NCI-H2227 (cell line): ENCODE measurements at regions not wholly inside any gene's neighbourhood (a gene's known extent, or its start where the extent isn't known, plus 50 kb on each side); places are given as distances from the start of the nearest gene placed in this dataset.

Source experiments
- DNase-seq: peaks from one replicate; lab custom pipeline; 2025; ENCODE audit not compliant: unreplicated experiment; lab: John Stamatoyannopoulos, UW

DNA sequence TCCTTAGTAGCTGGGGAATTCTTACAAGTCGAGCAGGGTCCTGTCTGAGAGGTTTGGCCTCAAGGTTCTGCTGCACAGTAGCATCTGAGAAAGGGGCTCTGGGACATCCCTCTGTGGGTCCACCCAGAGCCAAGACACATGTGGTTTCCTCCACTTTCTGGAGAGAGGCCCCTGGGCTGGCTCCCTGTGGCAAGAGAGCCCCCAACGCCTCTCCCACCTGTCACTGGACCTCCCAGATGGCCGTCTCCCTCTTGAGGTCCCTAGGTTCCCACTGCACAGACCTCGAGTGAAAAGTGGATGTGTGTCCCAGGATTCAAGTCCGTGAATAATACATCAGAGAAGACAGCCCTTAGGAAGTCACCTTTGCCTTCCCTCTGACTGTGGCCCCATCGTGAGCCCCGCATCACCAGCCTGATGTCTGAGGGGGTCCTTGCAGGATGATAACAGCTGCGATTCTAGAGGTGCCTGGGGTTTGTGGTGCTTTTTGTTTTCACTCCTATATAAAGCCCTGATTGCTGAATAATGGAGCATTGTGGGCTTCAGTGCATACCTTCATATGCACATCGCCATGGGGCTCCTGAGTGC lies 319.0 kb downstream of the GLRX3 start:
- DNase-seq, result no peak

GRCh38 chr10:130455791-130456190 lies 319.6 kb downstream of the GLRX3 start:
- no peak for DNase-seq

GRCh38 chr10:130456616-130457015 lies 320.4 kb downstream of the GLRX3 start:
- no peak for DNase-seq

- no peak for DNase-seq
Observed at GRCh38 chr10:130458509-130458908, 322.3 kb downstream of the GLRX3 start.

- no peak for DNase-seq
Observed at GRCh38 chr10:130459011-130459410, 322.8 kb downstream of the GLRX3 start.

DNA sequence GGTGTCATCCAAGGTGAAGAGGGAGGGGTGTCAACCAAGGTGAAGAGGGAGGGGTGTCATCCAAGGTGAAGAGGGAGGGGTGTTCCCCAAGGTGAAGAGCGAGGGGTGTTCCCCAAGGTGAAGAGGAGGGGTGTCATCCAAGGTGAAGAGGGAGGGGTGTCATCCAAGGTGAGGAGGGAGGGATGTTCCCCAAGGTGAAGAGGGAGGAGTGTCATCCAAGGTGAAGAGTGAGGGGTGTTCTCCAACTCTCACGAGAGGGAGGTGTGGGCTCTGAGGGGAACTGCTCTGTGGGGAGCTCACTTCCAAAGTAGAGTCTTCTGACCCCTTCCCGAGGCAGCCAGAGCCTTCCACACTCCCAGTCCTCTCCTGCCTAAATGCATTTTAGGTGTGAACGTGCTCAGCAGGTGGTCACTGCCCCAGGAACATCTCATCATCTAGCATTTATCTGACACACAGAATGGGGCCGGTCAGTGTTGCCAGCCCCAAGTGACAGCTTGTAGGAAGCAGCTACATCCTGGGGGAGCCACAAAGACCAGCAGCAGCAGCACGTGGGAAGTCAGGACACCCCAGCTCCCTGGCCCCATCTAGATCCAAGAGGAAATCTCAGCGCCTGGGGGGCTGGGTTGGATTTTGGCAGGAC lies 323.8 kb downstream of the GLRX3 start:
- DNase-seq, result no peak

- DNase-seq, result no peak
Observed at GRCh38 chr10:130461631-130462030, 325.4 kb downstream of the GLRX3 start.

DNA sequence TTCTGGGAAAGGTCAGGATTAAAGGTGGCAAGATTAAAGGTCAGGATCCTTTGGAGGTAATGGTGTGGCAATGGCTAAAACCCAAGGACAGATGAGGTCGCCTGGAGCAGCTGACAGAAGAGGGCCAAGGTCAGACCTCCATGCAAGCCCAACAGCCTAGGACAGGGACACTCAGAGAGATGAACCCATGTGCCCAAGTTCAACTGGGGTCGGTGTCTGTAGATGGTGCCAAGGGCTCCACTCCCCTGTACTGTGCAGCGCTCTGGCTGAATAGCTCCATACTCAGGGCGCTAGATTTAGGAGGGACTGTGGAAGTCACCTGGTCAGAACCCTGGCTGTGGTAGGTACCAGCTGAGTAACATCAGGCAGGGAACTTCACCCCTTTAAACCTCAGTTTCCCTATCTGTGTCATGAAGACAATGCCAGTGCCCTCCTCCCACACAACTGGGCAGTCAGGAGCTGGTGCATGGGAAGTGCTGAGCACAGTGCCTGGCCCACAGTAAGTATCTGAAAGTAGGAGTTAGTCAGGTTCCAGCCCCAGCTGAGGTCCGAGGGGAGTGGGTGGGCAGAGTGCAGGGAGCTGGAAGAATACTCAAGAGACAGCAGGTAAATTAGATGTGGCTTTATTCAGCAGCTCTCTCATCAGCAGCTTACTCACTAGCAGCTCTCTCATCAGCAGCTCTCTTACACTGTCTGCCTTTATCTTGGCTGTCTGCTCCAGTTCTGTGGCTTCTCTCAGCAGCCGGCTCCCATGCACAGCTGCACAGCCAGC lies 327.1 kb downstream of the GLRX3 start:
- no peak for DNase-seq

DNA sequence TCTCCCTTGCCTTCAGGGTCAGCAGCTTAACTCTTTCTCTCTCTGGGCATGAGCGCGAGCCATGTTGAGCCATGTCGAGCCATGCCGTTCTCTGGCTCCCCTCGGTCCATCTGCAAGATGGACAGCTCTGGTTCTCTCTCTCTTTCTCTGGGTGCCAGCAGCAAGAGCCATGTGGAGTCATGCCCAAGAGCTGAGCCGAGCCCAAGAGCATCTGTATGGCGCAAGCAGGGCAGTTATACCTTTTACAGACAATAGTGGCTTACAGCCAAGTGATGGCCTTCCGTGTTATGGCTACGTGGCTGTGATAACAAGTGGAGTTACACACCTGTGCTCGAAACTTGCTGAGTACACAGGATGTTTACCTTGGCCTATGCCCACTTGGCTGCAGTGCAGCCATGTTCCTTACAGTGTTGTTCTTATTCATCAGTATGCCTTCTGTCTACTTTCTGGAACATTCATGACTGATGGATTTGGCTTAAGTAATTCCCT lies 327.7 kb downstream of the GLRX3 start:
- DNase-seq, result no peak

GRCh38 chr10:130464426-130464825 lies 328.2 kb downstream of the GLRX3 start:
- no peak for DNase-seq

DNA sequence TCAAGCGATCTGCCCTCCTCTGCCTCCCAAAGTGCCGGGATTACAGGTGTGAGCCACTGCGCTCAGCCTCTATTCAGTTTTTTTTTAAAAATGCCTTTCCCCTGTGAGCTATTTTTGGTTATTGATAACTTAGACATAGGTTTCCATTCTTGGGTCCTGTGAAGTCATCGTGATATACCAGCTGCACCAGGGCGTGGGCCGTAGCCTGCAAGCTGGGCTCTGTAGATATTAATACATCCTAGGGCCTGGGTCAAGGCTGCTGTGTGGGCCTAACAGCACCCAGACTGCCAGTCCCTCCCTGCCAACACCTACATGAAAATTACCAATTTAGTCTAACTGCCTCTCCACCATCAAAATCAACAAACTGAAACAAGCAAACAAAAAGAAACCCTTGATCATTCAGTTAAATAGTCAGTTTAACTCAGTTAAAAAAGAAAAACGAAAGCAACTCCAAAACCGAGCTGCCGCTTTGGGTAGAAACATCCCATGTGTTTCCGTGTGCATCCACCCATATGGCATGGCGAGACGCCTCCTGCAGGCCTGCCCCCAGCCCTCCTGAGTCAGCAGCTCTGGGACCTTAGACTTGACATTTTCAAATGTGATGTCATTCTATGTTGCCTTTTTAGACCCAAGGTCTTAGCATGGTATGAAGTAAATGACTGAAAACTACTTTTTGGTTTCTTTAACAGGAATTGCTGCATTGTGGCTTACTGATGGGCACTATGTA lies 330.2 kb downstream of the GLRX3 start:
- no peak for DNase-seq

GRCh38 chr10:130470286-130470685 lies 334.1 kb downstream of the GLRX3 start:
- no peak for DNase-seq

DNA sequence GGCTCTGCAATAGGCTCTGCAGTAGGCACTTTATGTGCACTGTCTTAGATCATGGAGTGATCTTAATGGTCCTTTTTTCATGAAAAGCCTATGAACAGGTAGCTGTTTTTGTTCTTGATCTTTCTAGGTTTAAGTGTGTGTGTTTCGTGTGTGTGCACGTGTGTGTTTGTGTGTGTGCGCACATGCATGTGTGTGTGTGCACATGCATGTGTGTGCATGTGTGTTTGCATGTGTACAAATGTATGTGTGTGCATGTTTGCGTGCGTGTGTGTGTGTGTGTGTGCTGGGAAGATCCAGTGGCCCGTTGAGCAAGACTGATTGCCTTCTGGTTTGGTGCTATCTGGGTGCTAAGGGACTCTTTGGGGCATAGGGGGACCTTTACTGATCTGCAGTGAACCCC lies 334.8 kb downstream of the GLRX3 start:
- DNase-seq, result no peak

DNA sequence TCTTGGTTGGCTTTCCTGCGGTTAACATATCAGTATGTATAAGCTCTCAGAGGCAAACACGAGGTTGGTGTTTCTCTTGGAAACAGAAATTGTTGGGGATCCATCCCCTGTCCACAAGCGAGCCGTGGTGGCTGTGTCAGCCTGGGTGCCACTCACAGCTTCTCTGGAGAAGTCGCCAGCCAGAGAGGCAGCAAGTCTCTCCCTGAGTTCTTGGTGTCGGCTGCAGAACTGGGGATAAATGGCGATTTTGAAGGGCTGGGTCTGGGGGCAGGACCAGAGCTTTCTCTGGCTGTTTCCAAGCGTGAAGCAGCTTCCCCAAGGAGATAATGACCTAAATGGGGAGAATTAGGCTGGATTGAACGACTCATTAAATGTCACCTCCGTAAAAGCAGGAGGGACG lies 335.3 kb downstream of the GLRX3 start:
- DNase-seq, result no peak

GRCh38 chr10:130472236-130472635 lies 336.0 kb downstream of the GLRX3 start:
- DNase-seq, result no peak

DNA sequence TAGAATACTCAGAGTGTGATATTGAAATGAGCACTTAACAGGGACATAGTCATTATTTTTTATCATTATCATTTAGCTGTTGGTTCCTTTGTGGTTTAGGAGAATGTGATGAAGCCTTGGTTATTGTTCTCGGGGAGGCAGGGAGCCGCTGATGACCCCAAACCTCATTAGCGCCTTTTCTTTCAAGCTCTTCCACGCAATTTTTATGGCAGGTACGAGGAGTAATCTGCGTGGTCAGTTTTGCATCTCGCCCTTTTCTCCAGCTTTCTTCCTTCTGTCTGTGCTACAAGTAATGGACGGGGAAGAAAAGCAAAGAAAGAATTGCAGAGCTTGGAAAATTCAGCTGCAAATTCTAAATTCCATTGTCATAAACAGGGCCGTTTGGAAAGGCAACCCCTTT lies 338.4 kb downstream of the GLRX3 start:
- no peak for DNase-seq

GRCh38 chr10:130477360-130477759 lies 341.2 kb downstream of the GLRX3 start:
- DNase-seq, result no peak

- no peak for DNase-seq
Observed at GRCh38 chr10:130479146-130479545, 343.0 kb downstream of the GLRX3 start.

DNA sequence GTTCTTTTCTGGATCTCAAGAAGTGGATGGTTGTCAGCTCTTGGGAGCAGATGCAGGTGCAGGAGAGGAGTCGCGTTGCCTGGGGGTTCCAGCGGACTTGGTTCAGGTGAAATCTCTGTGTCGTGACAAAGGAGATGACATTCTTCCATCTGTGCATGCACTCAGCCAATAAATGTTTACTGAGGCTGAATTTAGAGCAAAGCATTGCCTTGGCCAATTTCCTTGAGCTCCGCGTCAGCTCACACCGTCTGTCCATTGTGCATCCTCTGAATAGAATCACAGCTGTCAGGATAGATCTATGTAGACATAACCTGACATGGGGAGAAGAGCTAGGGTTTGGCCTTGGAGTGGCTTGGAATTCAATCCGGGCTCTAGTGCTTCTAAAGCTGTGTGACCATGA lies 343.7 kb downstream of the GLRX3 start:
- DNase-seq, result no peak

- no peak for DNase-seq
Observed at GRCh38 chr10:130480491-130480890, 344.3 kb downstream of the GLRX3 start.

- no peak for DNase-seq
Observed at GRCh38 chr10:130481076-130481930, 345.1 kb downstream of the GLRX3 start.
